ENCODE measurements at regions not wholly inside any gene's neighbourhood (a gene's known extent, or its start where the extent isn't known, plus 50 kb on each side); places are given as distances from the start of the nearest gene placed in this dataset.
"Not testable (repeated sequence)": the region's sequence is repeated elsewhere in the genome, so short reads cannot be mapped to it uniquely, and the experiment has no call there.

- no peak for DNase-seq (ENCODE audit: low spot score)
Measured at GRCh38 chr22:33986954-33987353, 66.7 kb upstream of the LARGE1 start.

DNA sequence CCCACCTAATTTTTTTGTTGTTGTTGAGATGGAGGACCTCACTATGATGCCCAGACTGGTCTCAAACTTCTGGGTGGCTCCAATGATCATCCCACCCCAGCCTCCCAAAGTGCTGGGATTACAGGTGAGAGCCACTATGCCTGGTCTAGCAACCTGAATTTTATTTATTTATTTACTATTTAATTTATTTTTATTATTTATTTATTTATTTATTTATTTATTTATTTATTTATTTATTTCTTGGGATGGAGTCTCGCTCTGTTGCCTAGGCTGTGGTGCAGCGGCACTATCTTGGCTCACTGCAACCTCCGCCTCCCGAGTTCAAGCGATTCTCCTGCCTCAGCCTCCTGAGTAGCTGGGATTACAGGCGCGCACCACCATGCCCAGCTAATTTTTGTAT is 69.0 kb upstream of the LARGE1 start:
- DNase-seq (ENCODE audit: low spot score), result not testable (repeated sequence)

More at GRCh38 chr22:33986954-33987353, 66.7 kb upstream of the LARGE1 start:
- TF ChIP-seq, protein P1, sequence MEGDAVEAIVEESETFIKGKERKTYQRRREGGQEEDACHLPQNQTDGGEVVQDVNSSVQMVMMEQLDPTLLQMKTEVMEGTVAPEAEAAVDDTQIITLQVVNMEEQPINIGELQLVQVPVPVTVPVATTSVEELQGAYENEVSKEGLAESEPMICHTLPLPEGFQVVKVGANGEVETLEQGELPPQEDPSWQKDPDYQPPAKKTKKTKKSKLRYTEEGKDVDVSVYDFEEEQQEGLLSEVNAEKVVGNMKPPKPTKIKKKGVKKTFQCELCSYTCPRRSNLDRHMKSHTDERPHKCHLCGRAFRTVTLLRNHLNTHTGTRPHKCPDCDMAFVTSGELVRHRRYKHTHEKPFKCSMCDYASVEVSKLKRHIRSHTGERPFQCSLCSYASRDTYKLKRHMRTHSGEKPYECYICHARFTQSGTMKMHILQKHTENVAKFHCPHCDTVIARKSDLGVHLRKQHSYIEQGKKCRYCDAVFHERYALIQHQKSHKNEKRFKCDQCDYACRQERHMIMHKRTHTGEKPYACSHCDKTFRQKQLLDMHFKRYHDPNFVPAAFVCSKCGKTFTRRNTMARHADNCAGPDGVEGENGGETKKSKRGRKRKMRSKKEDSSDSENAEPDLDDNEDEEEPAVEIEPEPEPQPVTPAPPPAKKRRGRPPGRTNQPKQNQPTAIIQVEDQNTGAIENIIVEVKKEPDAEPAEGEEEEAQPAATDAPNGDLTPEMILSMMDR (IDR thresholded peaks at IDR 0.05; ENCODE audit: extremely low read depth, missing control alignments), result no peak

DNA sequence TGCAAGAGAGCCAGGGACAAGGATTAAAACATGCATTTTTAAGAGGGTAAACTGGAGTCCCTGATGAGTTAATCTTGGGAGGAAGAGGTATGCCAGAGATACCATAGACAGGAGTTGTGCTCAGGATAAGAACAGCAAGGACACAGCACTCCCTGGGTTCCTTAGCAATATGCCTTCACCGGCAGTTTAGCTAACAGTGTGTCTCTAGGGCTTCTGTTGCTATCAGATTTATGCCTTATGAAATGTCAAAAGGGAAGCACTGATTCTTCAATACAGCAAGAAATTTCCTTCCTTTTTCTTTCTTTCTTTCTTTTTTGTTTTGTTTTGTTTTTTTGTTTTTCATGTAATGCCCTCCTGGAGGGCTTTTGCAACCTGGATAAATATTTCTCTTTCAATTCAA is 71.3 kb upstream of the LARGE1 start:
- no peak for DNase-seq (ENCODE audit: low spot score)

GRCh38 chr22:33996824-33997223 is 76.5 kb upstream of the LARGE1 start:
- TF ChIP-seq, protein P1 (IDR thresholded peaks at IDR 0.05; ENCODE audit: extremely low read depth, missing control alignments), result no peak
- DNase-seq (ENCODE audit: low spot score), result no peak

More for the DNA sequence above, 71.3 kb upstream of the LARGE1 start:
- TF ChIP-seq, protein P1 (IDR thresholded peaks at IDR 0.05; ENCODE audit: extremely low read depth, missing control alignments), result no peak

DNA sequence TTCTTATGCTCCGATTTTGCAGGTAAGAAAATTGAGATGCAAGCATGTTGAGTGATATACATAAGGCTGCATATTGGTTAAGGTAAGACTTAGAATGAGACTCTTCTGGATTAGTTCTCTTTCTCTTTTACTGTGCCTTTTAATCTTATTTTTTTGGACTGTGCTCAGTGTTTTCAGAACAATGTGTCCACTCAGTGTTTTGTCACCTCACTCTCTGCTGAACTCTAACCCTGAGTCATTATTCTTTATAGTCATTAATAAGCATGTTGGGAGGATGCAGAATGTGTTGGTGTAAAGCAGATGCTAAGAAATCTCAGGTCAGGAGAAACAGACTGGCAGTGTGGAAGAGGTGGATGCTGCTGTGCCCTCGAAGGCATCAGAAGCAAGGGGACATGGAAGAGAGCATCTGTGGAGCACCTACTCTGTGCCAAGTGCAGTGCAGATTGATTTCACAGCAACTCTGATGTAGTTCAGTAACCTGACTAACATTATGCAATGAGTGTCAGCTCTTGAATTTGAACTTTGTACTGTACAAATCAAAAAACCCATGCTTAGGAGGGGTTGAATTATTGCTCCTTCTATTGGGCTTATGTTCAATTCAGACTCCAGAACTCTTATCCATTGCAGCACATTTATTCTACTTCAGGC is 80.7 kb upstream of the LARGE1 start:
- TF ChIP-seq, protein P1 (IDR thresholded peaks at IDR 0.05; ENCODE audit: extremely low read depth, missing control alignments), result no peak

DNA sequence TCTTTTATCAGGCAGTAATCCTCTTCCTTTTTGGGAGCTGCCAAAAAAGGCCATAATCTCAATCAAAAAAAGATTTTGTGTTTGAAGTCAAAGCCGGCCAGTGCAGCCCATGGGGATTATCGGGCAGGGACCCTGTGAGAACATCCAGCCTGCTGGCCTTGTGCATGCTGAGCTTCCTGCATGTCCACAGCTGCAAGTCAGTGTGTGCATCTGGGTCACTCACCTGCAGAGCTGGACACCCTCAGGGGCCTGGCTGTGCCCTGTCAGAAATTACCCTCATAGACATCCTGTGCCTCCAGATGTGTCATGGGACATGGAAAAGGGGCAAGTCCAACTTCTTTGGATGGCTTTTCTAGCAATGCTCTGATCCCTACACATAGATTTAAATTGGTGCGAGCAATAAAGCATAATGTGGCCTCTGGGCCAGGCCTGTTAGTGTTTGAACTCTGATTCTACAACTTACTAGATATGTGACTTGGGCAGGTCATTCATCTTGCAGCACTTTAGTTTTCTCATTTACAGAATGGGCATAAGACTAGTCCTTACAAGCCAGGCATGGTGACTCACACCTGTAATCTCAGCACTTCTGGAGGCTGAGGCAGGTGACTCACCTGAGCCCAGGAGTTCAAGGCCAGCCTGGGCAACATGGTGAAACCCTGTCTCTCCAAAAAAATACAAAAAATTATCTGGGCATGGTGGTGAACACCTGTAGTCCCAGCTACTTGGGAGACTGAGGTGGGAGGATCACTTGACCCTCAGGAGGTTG is 81.6 kb upstream of the LARGE1 start:
- TF ChIP-seq, protein P1 (IDR thresholded peaks at IDR 0.05; ENCODE audit: extremely low read depth, missing control alignments), result no peak

More for the DNA sequence above, 80.7 kb upstream of the LARGE1 start:
- no peak for DNase-seq (ENCODE audit: low spot score)

GRCh38 chr22:34004058-34004457 is 83.8 kb upstream of the LARGE1 start:
- TF ChIP-seq, protein P1 (IDR thresholded peaks at IDR 0.05; ENCODE audit: extremely low read depth, missing control alignments), result no peak
- DNase-seq (ENCODE audit: low spot score), result no peak

More for the DNA sequence above, 81.6 kb upstream of the LARGE1 start:
- no peak for DNase-seq (ENCODE audit: low spot score)

All from GM20000 (cell line).